H1 (cell line): ENCODE measurements at regions not wholly inside any gene's neighbourhood (a gene's known extent, or its start where the extent isn't known, plus 50 kb on each side); places are given as distances from the start of the nearest gene placed in this dataset.

ENCODE experiments used
- CBX8 ChIP-seq: fragments of 300-800, 300-1000 bp; sonication (generic); IDR thresholded peaks from 2 replicates; pipeline ENCODE4 v1.7.1; 2016; ENCODE audit warnings: low read depth, low read length, borderline replicate concordance
- EZH2 ChIP-seq: fragments of 200-600 bp; sonication (generic); IDR thresholded peaks from 2 replicates; pipeline ENCODE4 v1.7.1; 2012; ENCODE audit warnings: low read depth, mild to moderate bottlenecking, moderate library complexity, low read length, inconsistent platforms; ENCODE audit not compliant: severe bottlenecking
- KDM4A ChIP-seq: IDR thresholded peaks from one replicate; pipeline ENCODE4 v1.7.1; 2012; ENCODE audit warnings: low read depth, mild to moderate bottlenecking, moderate library complexity, low read length, inconsistent platforms; ENCODE audit not compliant: severe bottlenecking
- PHF8 ChIP-seq: fragments of 200-600 bp; sonication (generic); conservative IDR thresholded peaks from 2 replicates; pipeline ENCODE4 v1.7.1; 2012; ENCODE audit warnings: low read depth, mild to moderate bottlenecking, inconsistent platforms, low read length, moderate library complexity
- POU5F1 ChIP-seq: IDR thresholded peaks from 2 replicates; pipeline ENCODE4 v1.6.1; 2011; ENCODE audit warnings: low read depth, mild to moderate bottlenecking, low read length, moderate library complexity
- RXRA ChIP-seq: IDR thresholded peaks from 2 replicates; pipeline ENCODE4 v1.6.1; 2011; ENCODE audit warnings: low read depth, mild to moderate bottlenecking, low read length, moderate library complexity; ENCODE audit not compliant: insufficient read depth

GRCh38 chr1:168970926-168971659 is 135.4 kb upstream of the ATP1B1 start (continued):
- TF ChIP-seq EZH2: no peak
- no peak for TF ChIP-seq PHF8
- TF ChIP-seq CBX8: no peak
- no peak for TF ChIP-seq POU5F1
- TF ChIP-seq KDM4A: no peak
- TF ChIP-seq RXRA: no peak
